Loucy (cell line): ENCODE measurements at regions not wholly inside any gene's neighbourhood (a gene's known extent, or its start where the extent isn't known, plus 50 kb on each side); places are given as distances from the start of the nearest gene placed in this dataset.
"Not testable (repeated sequence)": the region's sequence is repeated elsewhere in the genome, so short reads cannot be mapped to it uniquely, and the experiment has no call there.

Experiments
- CTCF ChIP-seq: fragments of 200-600 bp; sonication (generic); conservative IDR thresholded peaks from 2 replicates; pipeline ENCODE4 v1.5.1; 2014; ENCODE audit warnings: mild to moderate bottlenecking, antibody characterized with exemption, low read length
- EZH2phosphoT487 ChIP-seq: fragments of 200-600 bp; IDR thresholded peaks from 2 replicates; pipeline ENCODE4 v1.6.1; 2018; ENCODE audit warnings: antibody characterized with exemption, mild to moderate bottlenecking, moderate library complexity, borderline replicate concordance

GRCh38 chr16:21501223-21501868 lies 98.0 kb upstream of the METTL9 start:
- not testable (repeated sequence) for TF ChIP-seq CTCF, EZH2phosphoT487
